ENCODE measurements at regions not wholly inside any gene's neighbourhood (a gene's known extent, or its start where the extent isn't known, plus 50 kb on each side); places are given as distances from the start of the nearest gene placed in this dataset.

GRCh38 chr5:133846478-133847226 is 121.8 kb downstream of the C5orf15 start:
- TF ChIP-seq CTCF (IDR thresholded peaks at IDR 0.05; ENCODE audit: low read depth, low read length, poor library complexity, severe bottlenecking) (no peak), EZH2phosphoT487 (IDR thresholded peaks at IDR 0.05; ENCODE audit: borderline replicate concordance, low read length) (no peak)
